Thoracic aorta (tissue), 2 donors: ENCODE measurements at regions not wholly inside any gene's neighbourhood (a gene's known extent, or its start where the extent isn't known, plus 50 kb on each side); places are given as distances from the start of the nearest gene placed in this dataset.

ENCODE experiments used
- ATAC-seq: fragments of 150-250 bp; one replicate; pipeline ENCODE4 v1.8.0; 2017; ENCODE audit warnings: low read depth; ENCODE audit not compliant: insufficient number of reproducible peaks, low FRiP score
- DNase-seq: peaks from one replicate; pipeline ENCODE4 v3.0.0-alpha.2; 2020; ENCODE audit warnings: low spot score
- H3K27ac ChIP-seq, 2 donors: fragments of 200-600 bp; sonication (generic); 1 replicate in 1 of 2; 2 replicates in 1 of 2; pipeline ENCODE4 v1.5.1; 2016; ENCODE audit warnings: mild to moderate bottlenecking in 2 of 2, moderate library complexity in 2 of 2
- H3K27me3 ChIP-seq: fragments of 200-600 bp; sonication (generic); replicated peaks from 2 replicates; pipeline ENCODE4 v1.6.0; 2016; ENCODE audit warnings: mild to moderate bottlenecking; ENCODE audit not compliant: insufficient read depth
- H3K36me3 ChIP-seq: fragments of 200-600 bp; sonication (generic); one replicate; pipeline ENCODE4 v1.5.1; 2016
- H3K4me1 ChIP-seq, 2 donors: fragments of 200-600 bp; sonication (generic); 1 replicate in 1 of 2; 2 replicates in 1 of 2; pipeline versions ENCODE4 v1.5.1 to v1.6.0; 2016; ENCODE audit warnings: low read depth in 2 of 2, mild to moderate bottlenecking in 1 of 2; ENCODE audit not compliant: control insufficient read depth in 1 of 2
- H3K4me3 ChIP-seq: fragments of 200-600 bp; sonication (generic); 2 replicates; pipeline ENCODE4 v1.5.1; 2016; ENCODE audit warnings: mild to moderate bottlenecking
- H3K9me3 ChIP-seq: fragments of 200-600 bp; sonication (generic); 2 replicates; pipeline ENCODE4 v1.5.1; 2016
- TF ChIP-seq, protein P1 (sequence below): fragments of 200-600 bp; sonication (generic); IDR thresholded peaks from one replicate; pipeline ENCODE4 v1.5.1; 2019; ENCODE audit warnings: antibody characterized with exemption

DNA sequence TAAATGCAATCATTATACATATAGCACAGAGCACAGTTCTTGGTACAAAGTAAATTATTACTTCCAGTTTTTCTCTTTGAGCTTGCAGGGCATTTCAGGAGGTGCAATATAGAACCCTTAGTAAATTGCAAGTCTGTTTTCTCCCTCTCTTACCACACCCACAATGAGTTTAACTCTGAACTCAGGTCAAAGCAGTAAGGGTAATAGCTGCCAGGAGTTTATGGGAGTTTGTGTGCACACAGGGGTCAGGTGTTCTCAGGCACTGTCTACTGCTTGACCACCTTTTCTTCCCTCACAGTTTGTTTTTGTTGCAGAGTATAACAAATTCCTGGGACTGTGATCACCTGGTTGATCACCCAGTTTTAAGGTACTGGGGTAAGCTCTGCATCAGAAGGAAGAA lies 478.5 kb upstream of the TENM4 start:
- TF ChIP-seq, protein P1, sequence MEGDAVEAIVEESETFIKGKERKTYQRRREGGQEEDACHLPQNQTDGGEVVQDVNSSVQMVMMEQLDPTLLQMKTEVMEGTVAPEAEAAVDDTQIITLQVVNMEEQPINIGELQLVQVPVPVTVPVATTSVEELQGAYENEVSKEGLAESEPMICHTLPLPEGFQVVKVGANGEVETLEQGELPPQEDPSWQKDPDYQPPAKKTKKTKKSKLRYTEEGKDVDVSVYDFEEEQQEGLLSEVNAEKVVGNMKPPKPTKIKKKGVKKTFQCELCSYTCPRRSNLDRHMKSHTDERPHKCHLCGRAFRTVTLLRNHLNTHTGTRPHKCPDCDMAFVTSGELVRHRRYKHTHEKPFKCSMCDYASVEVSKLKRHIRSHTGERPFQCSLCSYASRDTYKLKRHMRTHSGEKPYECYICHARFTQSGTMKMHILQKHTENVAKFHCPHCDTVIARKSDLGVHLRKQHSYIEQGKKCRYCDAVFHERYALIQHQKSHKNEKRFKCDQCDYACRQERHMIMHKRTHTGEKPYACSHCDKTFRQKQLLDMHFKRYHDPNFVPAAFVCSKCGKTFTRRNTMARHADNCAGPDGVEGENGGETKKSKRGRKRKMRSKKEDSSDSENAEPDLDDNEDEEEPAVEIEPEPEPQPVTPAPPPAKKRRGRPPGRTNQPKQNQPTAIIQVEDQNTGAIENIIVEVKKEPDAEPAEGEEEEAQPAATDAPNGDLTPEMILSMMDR, result no peak

DNA sequence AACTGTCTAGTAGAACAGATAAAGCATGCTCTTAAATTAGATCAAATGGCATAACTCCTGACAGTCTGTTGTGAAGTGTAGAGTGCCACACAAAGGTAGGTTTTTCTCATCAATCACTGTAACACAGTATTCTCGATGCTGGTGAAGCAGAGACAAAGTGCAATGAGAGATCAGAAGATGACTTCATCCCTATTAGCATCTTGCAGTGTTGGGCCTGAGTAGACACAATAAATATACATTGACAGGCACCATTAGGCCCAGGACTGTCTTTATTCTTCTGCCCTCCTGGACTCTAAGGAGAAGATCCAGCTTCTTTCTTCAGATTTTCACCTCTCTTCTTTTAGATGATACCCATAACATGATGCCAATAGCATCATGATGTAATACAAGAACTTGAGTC lies 478.0 kb upstream of the TENM4 start:
- no peak for DNase-seq

More for the DNA sequence above, 478.5 kb upstream of the TENM4 start:
- Histone ChIP-seq H3K9me3 (no peaks in the 10 kb centered on the region), H3K36me3 (no peaks in the 10 kb centered on the region), H3K4me1 (no peaks in the 10 kb centered on the region), H3K27ac (no peak overlapping the region), H3K27me3 (no peaks in the 10 kb centered on the region), H3K4me3 (no peak overlapping the region)
- DNase-seq, result no peak
- ATAC-seq, result no peak

DNA sequence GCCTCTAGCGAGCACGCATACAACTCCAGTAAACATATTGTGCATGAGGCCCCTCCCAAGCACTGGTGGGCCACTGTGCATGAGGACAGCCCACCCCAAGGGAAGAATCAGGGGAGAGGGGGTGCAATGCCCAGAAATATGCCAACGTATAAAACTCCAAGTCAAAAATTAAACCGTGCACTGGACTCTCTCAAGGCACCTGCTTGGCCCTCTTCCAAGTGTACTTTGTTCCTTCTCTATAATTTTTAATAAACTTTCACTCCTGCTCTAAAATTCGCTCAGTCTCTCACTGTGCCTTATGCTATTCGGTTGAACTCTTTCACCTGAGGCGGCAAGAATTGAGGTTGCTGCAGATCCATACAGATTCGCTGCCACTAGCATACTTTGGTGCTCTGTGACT lies 465.3 kb upstream of the TENM4 start:
- Histone ChIP-seq H3K9me3 (no peaks in the 10 kb centered on the region), H3K27ac (no peak overlapping the region), H3K36me3 (no peaks in the 10 kb centered on the region), H3K27me3 (no peaks in the 10 kb centered on the region), H3K4me1 (no peaks in the 10 kb centered on the region), H3K4me3 (no peak overlapping the region)
- TF ChIP-seq, protein P1, result no peak
- ATAC-seq (no peak), DNase-seq (no peak)

More for the DNA sequence above, 478.0 kb upstream of the TENM4 start:
- no peaks in the 10 kb centered on the region for H3K36me3 ChIP-seq
- no peaks in the 10 kb centered on the region for H3K9me3 ChIP-seq
- H3K27me3 ChIP-seq, result no peaks in the 10 kb centered on the region
- no peak overlapping the region for H3K27ac ChIP-seq
- H3K4me3 ChIP-seq, result no peak overlapping the region
- ATAC-seq, result no peak
- H3K4me1 ChIP-seq, result no peaks in the 10 kb centered on the region
- TF ChIP-seq, protein P1, result no peak

GRCh38 chr11:79902493-79902892 lies 461.7 kb upstream of the TENM4 start:
- DNase-seq (no peak), ATAC-seq (no peak)
- Histone ChIP-seq H3K4me3 (no peak overlapping the region), H3K36me3 (no peaks in the 10 kb centered on the region), H3K27me3 (no peaks in the 10 kb centered on the region), H3K9me3 (no peaks in the 10 kb centered on the region), H3K4me1 (no peaks in the 10 kb centered on the region), H3K27ac (no peak overlapping the region)
- TF ChIP-seq, protein P1, result no peak

DNA sequence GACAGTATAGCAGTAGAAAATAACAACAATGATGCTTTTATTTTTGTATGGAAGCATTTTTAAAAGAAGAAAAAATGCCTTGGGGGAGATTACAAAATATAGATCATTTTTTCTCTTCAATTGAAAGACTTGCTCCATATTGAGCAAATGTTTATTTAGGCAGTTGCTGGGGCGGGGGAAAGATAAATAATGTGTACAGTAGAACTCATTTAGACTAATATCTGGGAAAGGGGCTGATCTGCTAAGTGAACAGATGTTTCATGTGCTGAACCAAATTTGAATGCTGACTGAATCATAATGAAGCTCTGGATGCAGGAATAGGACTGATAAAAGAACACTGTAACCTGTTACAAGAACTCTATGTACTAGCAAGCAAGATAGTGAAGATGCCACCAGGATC lies 457.1 kb upstream of the TENM4 start:
- ATAC-seq, result no peak
- Histone ChIP-seq H3K9me3 (no peaks in the 10 kb centered on the region), H3K27ac (no peak overlapping the region), H3K27me3 (no peaks in the 10 kb centered on the region), H3K36me3 (no peaks in the 10 kb centered on the region), H3K4me1 (no peaks in the 10 kb centered on the region), H3K4me3 (no peak overlapping the region)
- TF ChIP-seq, protein P1, result no peak
- no peak for DNase-seq
